ENCODE measurements at regions not wholly inside any gene's neighbourhood (a gene's known extent, or its start where the extent isn't known, plus 50 kb on each side); places are given as distances from the start of the nearest gene placed in this dataset.

- H3K4me1 ChIP-seq: no peaks in the 10 kb centered on the region
- no peaks in the 10 kb centered on the region for H3K9me3 ChIP-seq
- H3K27me3 ChIP-seq: no peaks in the 10 kb centered on the region
- DNase-seq (ENCODE audit: low spot score in 2 of 2): no peak
- H3K36me3 ChIP-seq: no peaks in the 10 kb centered on the region
- TF ChIP-seq POLR2A (IDR thresholded peaks at IDR 0.05): no peak
- TF ChIP-seq CTCF (IDR thresholded peaks at IDR 0.05): no peak
- no peak for TF ChIP-seq POLR2AphosphoS5 (IDR thresholded peaks at IDR 0.05)
- no peak for TF ChIP-seq EP300 (IDR thresholded peaks at IDR 0.05)
- H3K27ac ChIP-seq: peak overlapping the region; percentile 16
- H3K4me3 ChIP-seq: no peak overlapping the region
- WGBS: 36% methylated on average over 11 of the region's 11 CpGs
Measured at GRCh38 chr2:164014068-164014731, 278.4 kb upstream of the FIGN start.

DNA sequence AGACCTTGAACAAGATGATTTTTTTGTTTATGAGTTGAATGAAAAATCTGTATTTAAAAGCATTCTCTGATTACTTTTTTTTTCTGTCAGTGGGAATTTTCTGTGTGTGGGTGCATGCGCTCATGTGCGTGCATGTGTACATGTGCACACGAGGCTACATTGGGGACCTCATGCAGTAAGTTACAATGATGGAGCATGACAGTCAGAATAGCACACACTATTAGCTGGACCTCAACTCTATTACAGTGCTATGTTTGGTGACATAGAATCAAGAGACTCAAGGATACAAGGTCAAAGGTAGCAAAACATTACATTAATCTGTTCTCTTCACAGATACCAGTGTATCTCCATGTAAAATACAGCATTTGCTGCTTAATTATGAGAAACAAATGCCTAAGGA, 276.8 kb upstream of the FIGN start:
- H3K4me3 ChIP-seq: no peak overlapping the region
- H3K4me1 ChIP-seq: no peaks in the 10 kb centered on the region
- TF ChIP-seq POLR2AphosphoS5 (IDR thresholded peaks at IDR 0.05): no peak
- TF ChIP-seq EP300 (IDR thresholded peaks at IDR 0.05): no peak
- no peak for TF ChIP-seq CTCF (IDR thresholded peaks at IDR 0.05)
- no peak for TF ChIP-seq POLR2A (IDR thresholded peaks at IDR 0.05)
- no peak overlapping the region for H3K27ac ChIP-seq
- H3K36me3 ChIP-seq: no peaks in the 10 kb centered on the region
- H3K9me3 ChIP-seq: no peaks in the 10 kb centered on the region
- WGBS: 88% methylated on average over 3 of the region's 3 CpGs
- H3K27me3 ChIP-seq: no peaks in the 10 kb centered on the region
- no peak for DNase-seq (ENCODE audit: low spot score in 2 of 2)

DNA sequence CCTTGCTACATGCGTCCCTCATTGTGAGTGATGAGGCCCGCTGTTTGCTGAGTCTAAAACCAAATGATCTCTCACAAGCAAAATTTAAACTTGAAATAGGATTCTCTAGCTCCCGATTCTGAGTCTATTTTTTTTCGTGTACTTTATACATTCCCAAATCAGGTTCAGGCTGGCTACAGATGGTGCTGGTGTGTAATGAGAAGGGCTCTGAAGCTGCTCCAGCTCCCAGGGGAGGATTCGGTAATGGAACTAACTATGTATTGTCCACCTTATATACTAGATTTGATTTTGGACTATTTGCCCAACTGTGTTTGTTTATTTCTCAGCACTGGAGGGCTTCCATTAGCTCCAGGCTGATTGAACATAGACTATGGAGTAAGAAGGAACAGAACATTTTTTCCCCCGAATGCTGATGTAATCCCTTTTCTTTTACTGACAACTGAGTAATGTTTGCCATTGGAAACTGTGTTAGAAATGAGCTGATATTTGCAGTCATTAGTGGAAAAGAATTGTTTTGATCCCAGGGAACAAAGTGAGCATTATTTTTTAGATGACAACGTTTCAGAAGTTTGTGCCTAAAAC, 274.0 kb upstream of the FIGN start:
- Histone ChIP-seq H3K4me1 (no peaks in the 10 kb centered on the region), H3K36me3 (no peaks in the 10 kb centered on the region), H3K27ac (no peak overlapping the region), H3K4me3 (no peak overlapping the region), H3K9me3 (no peaks in the 10 kb centered on the region), H3K27me3 (no peaks in the 10 kb centered on the region)
- WGBS: 59% methylated on average over 7 of the region's 7 CpGs
- no peak for TF ChIP-seq POLR2AphosphoS5 (IDR thresholded peaks at IDR 0.05)
- TF ChIP-seq CTCF (IDR thresholded peaks at IDR 0.05): no peak
- TF ChIP-seq EP300 (IDR thresholded peaks at IDR 0.05): no peak
- TF ChIP-seq POLR2A (IDR thresholded peaks at IDR 0.05): no peak
- no peak for DNase-seq (ENCODE audit: low spot score in 2 of 2)

DNA sequence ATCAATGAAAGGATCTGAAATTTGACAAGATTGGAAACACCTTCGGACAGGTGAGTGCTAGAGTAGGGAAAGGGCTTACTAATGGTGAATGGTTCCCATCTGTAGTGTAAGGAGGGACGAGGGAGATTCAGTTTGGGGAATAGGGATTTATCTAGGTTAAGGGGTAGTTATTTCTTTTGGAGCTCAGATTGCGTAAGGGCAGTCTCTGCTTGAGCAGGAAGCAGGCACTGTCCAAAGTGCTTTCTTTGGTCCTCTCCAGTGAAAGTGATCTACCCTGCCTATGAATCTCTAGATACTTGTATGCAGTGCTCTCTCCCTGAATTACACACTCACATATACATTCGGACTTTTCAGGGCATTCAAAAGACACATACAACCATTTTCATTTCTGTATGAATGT, 272.9 kb upstream of the FIGN start:
- WGBS: 88% methylated on average over 4 of the region's 4 CpGs
- Histone ChIP-seq H3K9me3 (no peaks in the 10 kb centered on the region), H3K4me3 (no peak overlapping the region), H3K27me3 (no peaks in the 10 kb centered on the region), H3K4me1 (no peaks in the 10 kb centered on the region), H3K36me3 (no peaks in the 10 kb centered on the region), H3K27ac (no peak overlapping the region)
- no peak for DNase-seq (ENCODE audit: low spot score in 2 of 2)
- no peak for TF ChIP-seq EP300 (IDR thresholded peaks at IDR 0.05)
- TF ChIP-seq POLR2AphosphoS5 (IDR thresholded peaks at IDR 0.05): no peak
- TF ChIP-seq POLR2A (IDR thresholded peaks at IDR 0.05): no peak
- no peak for TF ChIP-seq CTCF (IDR thresholded peaks at IDR 0.05)

- no peak overlapping the region for H3K4me3 ChIP-seq
- TF ChIP-seq CTCF (IDR thresholded peaks at IDR 0.05) (no peak), EP300 (IDR thresholded peaks at IDR 0.05) (no peak), POLR2AphosphoS5 (IDR thresholded peaks at IDR 0.05) (no peak), POLR2A (IDR thresholded peaks at IDR 0.05) (no peak)
- no peak for DNase-seq (ENCODE audit: low spot score in 2 of 2)
- H3K9me3 ChIP-seq: no peaks in the 10 kb centered on the region
- no peak overlapping the region for H3K27ac ChIP-seq
- no peaks in the 10 kb centered on the region for H3K4me1 ChIP-seq
- H3K36me3 ChIP-seq: no peaks in the 10 kb centered on the region
- 42% methylated on average over 2 of the region's 2 CpGs for WGBS
- no peaks in the 10 kb centered on the region for H3K27me3 ChIP-seq
Measured at GRCh38 chr2:164006704-164007103, 270.9 kb upstream of the FIGN start.

All from suprapubic skin (tissue), 4 donors.